ENCODE measurements at regions not wholly inside any gene's neighbourhood (a gene's known extent, or its start where the extent isn't known, plus 50 kb on each side); places are given as distances from the start of the nearest gene placed in this dataset.

DNA sequence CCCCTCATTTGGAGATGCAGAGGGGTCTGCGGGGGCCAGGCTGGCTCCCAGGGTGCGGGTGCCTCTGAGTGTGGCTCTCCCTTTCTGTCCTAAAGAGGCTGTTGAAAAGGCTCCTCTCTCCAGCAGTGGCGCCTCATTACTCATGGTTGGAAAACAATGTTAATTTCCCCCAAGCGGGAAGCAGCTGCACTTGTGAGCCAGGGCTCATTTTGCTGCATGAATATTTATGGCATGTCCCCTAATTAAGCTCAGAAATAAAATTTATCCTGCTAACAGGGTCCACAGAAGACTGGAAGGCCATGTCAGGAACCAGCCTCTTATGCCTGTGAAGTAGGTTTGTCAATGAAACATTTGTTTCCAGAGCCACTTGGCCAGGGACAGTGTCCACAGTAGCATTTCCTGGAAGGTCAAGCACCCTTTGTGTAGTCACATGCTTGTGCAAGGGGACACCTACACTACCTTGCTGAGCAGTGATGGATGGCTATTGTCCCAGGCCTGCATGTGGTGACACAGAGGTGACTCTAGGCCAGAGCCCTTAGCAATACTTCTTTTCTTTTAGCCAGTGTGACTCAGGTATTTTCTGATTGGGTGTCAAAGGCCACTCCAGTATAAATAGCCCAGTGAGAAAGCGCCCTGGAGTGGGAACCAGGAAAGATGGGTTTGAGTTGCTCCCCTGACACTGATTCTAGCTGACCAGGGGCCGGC, 259.0 kb downstream of the FOXD2 start:
- TF ChIP-seq POLR2A (IDR thresholded peaks at IDR 0.05), result no peak
- TF ChIP-seq, protein P1, sequence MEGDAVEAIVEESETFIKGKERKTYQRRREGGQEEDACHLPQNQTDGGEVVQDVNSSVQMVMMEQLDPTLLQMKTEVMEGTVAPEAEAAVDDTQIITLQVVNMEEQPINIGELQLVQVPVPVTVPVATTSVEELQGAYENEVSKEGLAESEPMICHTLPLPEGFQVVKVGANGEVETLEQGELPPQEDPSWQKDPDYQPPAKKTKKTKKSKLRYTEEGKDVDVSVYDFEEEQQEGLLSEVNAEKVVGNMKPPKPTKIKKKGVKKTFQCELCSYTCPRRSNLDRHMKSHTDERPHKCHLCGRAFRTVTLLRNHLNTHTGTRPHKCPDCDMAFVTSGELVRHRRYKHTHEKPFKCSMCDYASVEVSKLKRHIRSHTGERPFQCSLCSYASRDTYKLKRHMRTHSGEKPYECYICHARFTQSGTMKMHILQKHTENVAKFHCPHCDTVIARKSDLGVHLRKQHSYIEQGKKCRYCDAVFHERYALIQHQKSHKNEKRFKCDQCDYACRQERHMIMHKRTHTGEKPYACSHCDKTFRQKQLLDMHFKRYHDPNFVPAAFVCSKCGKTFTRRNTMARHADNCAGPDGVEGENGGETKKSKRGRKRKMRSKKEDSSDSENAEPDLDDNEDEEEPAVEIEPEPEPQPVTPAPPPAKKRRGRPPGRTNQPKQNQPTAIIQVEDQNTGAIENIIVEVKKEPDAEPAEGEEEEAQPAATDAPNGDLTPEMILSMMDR (IDR thresholded peaks at IDR 0.05), result no peak
- no peak for TF ChIP-seq POLR2AphosphoS5 (IDR thresholded peaks at IDR 0.05)
- no peak for TF ChIP-seq EP300 (IDR thresholded peaks at IDR 0.05)

All from suprapubic skin (tissue), 4 donors.